Hepatocyte (in vitro differentiated cells): ENCODE measurements at regions not wholly inside any gene's neighbourhood (a gene's known extent, or its start where the extent isn't known, plus 50 kb on each side); places are given as distances from the start of the nearest gene placed in this dataset.

ENCODE experiments used
- DNase-seq: peaks from one replicate; pipeline ENCODE4 v3.0.0-alpha.2; 2016; ENCODE audit warnings: low spot score
- H2AFZ ChIP-seq: fragments of 200-600 bp; sonication (generic); 2 replicates; pipeline ENCODE4 v1.6.0; 2016; ENCODE audit warnings: antibody characterized with exemption, mild to moderate bottlenecking
- H3K27ac ChIP-seq: fragments of 200-600 bp; sonication (generic); 2 replicates; pipeline ENCODE4 v1.5.1; 2016; ENCODE audit warnings: mild to moderate bottlenecking
- H3K27me3 ChIP-seq: fragments of 200-600 bp; sonication (generic); 2 replicates; pipeline ENCODE4 v1.6.1; 2016
- H3K36me3 ChIP-seq: fragments of 200-600 bp; sonication (generic); replicated peaks from 2 replicates; pipeline ENCODE4 v1.5.1; 2016; ENCODE audit warnings: low read depth; ENCODE audit not compliant: insufficient read depth
- H3K4me1 ChIP-seq: fragments of 200-600 bp; sonication (generic); 2 replicates; pipeline ENCODE4 v1.5.1; 2016; ENCODE audit warnings: mild to moderate bottlenecking, moderate library complexity; ENCODE audit not compliant: insufficient read depth
- H3K4me2 ChIP-seq: fragments of 200-600 bp; sonication (generic); 2 replicates; pipeline ENCODE4 v1.6.0; 2016
- H3K4me3 ChIP-seq: fragments of 200-600 bp; sonication (generic); 2 replicates; pipeline ENCODE4 v1.5.1; 2016; ENCODE audit warnings: mild to moderate bottlenecking
- H3K79me2 ChIP-seq: fragments of 200-600 bp; sonication (generic); 2 replicates; pipeline ENCODE4 v1.6.0; 2017; ENCODE audit warnings: mild to moderate bottlenecking
- H3K9me2 ChIP-seq: fragments of 200-600 bp; sonication (generic); replicated peaks from 2 replicates; pipeline ENCODE4 v1.6.0; 2017; ENCODE audit warnings: mild to moderate bottlenecking; ENCODE audit not compliant: insufficient read depth
- H3K9me3 ChIP-seq: fragments of 200-600 bp; sonication (generic); 2 replicates; pipeline ENCODE4 v1.5.1; 2016; ENCODE audit warnings: low read depth, mild to moderate bottlenecking
- H4K20me1 ChIP-seq: fragments of 200-600 bp; sonication (generic); 2 replicates; pipeline ENCODE4 v1.6.0; 2016; ENCODE audit warnings: mild to moderate bottlenecking; ENCODE audit not compliant: insufficient read depth, poor library complexity, severe bottlenecking
- EZH2 ChIP-seq: fragments of 200-600 bp; sonication (generic); IDR thresholded peaks from 2 replicates; pipeline ENCODE4 v1.6.1; 2016; ENCODE audit warnings: antibody characterized with exemption, mild to moderate bottlenecking, borderline replicate concordance
- EZH2phosphoT487 ChIP-seq: fragments of 200-600 bp; sonication (generic); IDR thresholded peaks from one replicate; pipeline ENCODE4 v1.6.1; 2018; ENCODE audit warnings: antibody characterized with exemption, mild to moderate bottlenecking, low read depth, moderate library complexity; ENCODE audit not compliant: unreplicated experiment, severe bottlenecking
- WGBS: methylation state at CpG from one replicate; pipeline ENCODE4 v1.1.6; 2016; ENCODE audit warnings: low lambda C conversion rate; ENCODE audit errors: missing lambda C conversion rate; 5-methylcytosine and 5-hydroxymethylcytosine counted together
- TF ChIP-seq, protein P1 (sequence below): fragments of 200-600 bp; sonication (generic); IDR thresholded peaks from 2 replicates; pipeline ENCODE4 v1.5.1; 2016; ENCODE audit warnings: antibody characterized with exemption, mild to moderate bottlenecking; ENCODE audit not compliant: poor library complexity

DNA sequence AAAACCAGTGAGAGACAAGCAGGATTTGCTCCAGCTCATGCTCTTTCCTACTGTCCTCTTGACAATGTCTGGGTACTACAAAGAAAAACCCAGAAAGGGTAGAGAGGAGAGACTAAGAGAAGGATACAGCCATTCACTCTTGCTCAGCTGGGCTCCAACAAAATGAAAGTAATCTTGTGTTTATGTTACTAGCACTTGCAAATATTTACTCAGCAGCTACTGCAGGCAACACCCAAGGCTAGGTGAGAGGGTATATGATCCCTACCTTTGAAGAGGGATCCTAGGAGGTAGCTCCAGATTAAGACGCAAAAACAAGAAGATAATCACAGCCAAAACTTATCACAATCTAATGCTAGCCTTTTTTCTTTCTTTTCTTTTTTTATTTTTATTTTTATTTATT lies 329.6 kb upstream of the ACVR2A start:
- TF ChIP-seq EZH2 (no peak), EZH2phosphoT487 (peak; percentile 76)
- TF ChIP-seq, protein P1, sequence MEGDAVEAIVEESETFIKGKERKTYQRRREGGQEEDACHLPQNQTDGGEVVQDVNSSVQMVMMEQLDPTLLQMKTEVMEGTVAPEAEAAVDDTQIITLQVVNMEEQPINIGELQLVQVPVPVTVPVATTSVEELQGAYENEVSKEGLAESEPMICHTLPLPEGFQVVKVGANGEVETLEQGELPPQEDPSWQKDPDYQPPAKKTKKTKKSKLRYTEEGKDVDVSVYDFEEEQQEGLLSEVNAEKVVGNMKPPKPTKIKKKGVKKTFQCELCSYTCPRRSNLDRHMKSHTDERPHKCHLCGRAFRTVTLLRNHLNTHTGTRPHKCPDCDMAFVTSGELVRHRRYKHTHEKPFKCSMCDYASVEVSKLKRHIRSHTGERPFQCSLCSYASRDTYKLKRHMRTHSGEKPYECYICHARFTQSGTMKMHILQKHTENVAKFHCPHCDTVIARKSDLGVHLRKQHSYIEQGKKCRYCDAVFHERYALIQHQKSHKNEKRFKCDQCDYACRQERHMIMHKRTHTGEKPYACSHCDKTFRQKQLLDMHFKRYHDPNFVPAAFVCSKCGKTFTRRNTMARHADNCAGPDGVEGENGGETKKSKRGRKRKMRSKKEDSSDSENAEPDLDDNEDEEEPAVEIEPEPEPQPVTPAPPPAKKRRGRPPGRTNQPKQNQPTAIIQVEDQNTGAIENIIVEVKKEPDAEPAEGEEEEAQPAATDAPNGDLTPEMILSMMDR, result no peak
- Histone ChIP-seq H3K9me3 (no peaks in the 10 kb centered on the region), H2AFZ (no peak overlapping the region), H3K4me2 (peak overlapping the region; percentile 19), H4K20me1 (no peaks in the 10 kb centered on the region), H3K27ac (no peak overlapping the region), H3K4me1 (peaks cover 7% of the 10 kb centered on the region), H3K79me2 (no peaks in the 10 kb centered on the region), H3K27me3 (no peaks in the 10 kb centered on the region), H3K36me3 (no peaks in the 10 kb centered on the region), H3K9me2 (no peaks in the 10 kb centered on the region), H3K4me3 (no peak overlapping the region)
- peak; percentile 9 for DNase-seq
- WGBS, result 58% methylated on average over 1 of the region's 1 CpG

DNA sequence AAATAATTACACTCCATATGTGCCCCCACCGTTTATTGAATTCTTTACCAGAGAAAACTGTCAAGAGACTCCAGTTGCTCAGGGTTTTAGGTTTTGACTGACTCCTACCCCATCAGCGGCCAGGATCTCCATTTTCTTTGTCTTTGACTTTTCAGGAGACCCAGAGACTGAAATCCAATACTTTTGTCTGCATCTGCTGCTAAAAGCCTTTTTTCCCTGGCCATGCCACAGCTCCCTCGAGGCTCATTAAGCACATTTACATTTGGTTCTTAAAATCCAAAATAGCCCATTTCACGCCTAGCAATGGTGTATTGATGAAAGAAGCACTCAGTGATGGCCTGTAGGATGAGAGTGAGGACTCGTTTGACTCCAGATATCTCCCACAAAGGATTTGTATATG lies 332.6 kb upstream of the ACVR2A start:
- H3K36me3 ChIP-seq, result no peaks in the 10 kb centered on the region
- H3K9me2 ChIP-seq, result no peaks in the 10 kb centered on the region
- no peak for DNase-seq
- H2AFZ ChIP-seq, result peak overlapping the region; percentile 36
- TF ChIP-seq EZH2phosphoT487, result no peak
- no peak for TF ChIP-seq EZH2
- TF ChIP-seq, protein P1, result no peak
- peaks cover 7% of the 10 kb centered on the region for H3K4me1 ChIP-seq
- H3K27ac ChIP-seq, result peak overlapping the region; percentile 62
- H4K20me1 ChIP-seq, result no peaks in the 10 kb centered on the region
- WGBS, result 51% methylated on average over 5 of the region's 5 CpGs
- no peak overlapping the region for H3K4me3 ChIP-seq
- no peaks in the 10 kb centered on the region for H3K79me2 ChIP-seq
- H3K9me3 ChIP-seq, result no peaks in the 10 kb centered on the region
- no peaks in the 10 kb centered on the region for H3K27me3 ChIP-seq
- H3K4me2 ChIP-seq, result peak overlapping the region; percentile 42

DNA sequence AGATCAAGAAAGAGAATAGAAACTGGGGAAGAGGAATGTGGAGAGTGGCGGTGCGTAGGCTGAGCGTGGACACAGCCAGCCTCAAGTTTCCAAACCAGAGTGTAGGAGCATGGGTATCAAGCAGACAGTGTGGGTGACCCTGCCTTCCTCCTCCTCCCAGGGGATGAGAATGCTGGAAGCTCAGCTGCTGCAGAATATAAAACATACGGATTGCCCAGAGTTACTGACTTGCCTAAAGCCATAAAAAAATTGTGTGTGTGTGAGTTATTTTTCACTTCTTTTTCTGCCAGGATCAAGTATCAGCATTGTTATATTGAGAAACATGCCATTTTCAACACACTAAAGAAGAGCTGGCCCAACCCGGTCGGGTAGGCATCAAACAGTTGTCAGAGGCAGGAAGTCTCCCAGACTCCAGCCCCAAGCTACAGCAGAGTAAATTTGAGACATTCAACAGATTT lies 333.3 kb upstream of the ACVR2A start:
- Histone ChIP-seq H3K79me2 (no peaks in the 10 kb centered on the region), H3K27me3 (no peaks in the 10 kb centered on the region), H3K4me2 (peak overlapping the region; percentile 42), H2AFZ (no peak overlapping the region), H3K9me2 (no peaks in the 10 kb centered on the region), H3K9me3 (no peaks in the 10 kb centered on the region), H4K20me1 (no peaks in the 10 kb centered on the region), H3K4me1 (peaks cover 7% of the 10 kb centered on the region), H3K27ac (peak overlapping the region; percentile 62), H3K4me3 (no peak overlapping the region), H3K36me3 (no peaks in the 10 kb centered on the region)
- peak; percentile 36 for DNase-seq
- whole genome bisulfite sequencing, result 54% methylated on average over 6 of the region's 6 CpGs
- TF ChIP-seq, protein P1, result no peak
- TF ChIP-seq EZH2 (no peak), EZH2phosphoT487 (no peak)

DNA sequence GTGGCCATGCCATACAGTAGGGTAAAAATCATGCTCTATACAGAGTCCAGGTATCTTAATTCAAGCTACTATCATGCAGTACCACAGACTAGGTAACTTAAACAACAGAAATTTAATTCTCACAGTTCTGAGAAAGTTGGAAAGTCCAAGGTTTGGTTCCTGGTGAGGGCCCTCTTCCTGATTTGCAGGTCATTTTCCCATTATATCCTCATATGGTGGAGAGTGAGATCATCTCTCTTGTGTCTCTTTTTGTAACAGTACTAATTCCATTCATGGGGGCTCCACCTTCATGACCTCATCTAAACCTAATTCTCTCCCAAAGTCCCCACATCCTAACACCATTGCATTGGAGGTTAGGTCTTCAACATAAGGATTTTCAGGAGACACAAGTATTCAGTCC lies 335.0 kb upstream of the ACVR2A start:
- TF ChIP-seq EZH2phosphoT487 (no peak), EZH2 (no peak)
- TF ChIP-seq, protein P1, result no peak
- H3K27me3 ChIP-seq, result no peaks in the 10 kb centered on the region
- H3K27ac ChIP-seq, result no peak overlapping the region

More for the DNA sequence above, 335.0 kb upstream of the ACVR2A start:
- Histone ChIP-seq H3K9me3 (no peaks in the 10 kb centered on the region), H3K9me2 (no peaks in the 10 kb centered on the region), H3K4me2 (no peak overlapping the region), H3K79me2 (no peaks in the 10 kb centered on the region), H3K4me3 (no peak overlapping the region), H2AFZ (no peak overlapping the region), H3K36me3 (no peaks in the 10 kb centered on the region), H3K4me1 (peaks cover 7% of the 10 kb centered on the region), H4K20me1 (no peaks in the 10 kb centered on the region)
- no peak for DNase-seq
